Ovary (tissue), 7 donors: ENCODE measurements at regions not wholly inside any gene's neighbourhood (a gene's known extent, or its start where the extent isn't known, plus 50 kb on each side); places are given as distances from the start of the nearest gene placed in this dataset.

ENCODE experiments used
- DNase-seq, 5 donors: peaks; one replicate each; pipeline ENCODE4 v3.0.0-alpha.2; 2019 to 2020
- H3K27ac ChIP-seq, 2 donors: fragments of 200-600 bp; one replicate each; pipeline versions ENCODE4 v1.5.1 to v1.8.0; 2019 to 2022
- H3K27me3 ChIP-seq: fragments of 200-600 bp; one replicate; pipeline ENCODE4 v1.8.0; 2022
- H3K36me3 ChIP-seq: fragments of 200-600 bp; sonication (generic); one replicate; pipeline ENCODE4 v1.5.1; 2019
- H3K4me1 ChIP-seq: one replicate; pipeline ENCODE4 v1.8.1; 2013; ENCODE audit warnings: mild to moderate bottlenecking, moderate library complexity; ENCODE audit not compliant: insufficient read depth
- H3K4me3 ChIP-seq: fragments of 200-600 bp; sonication (generic); one replicate; pipeline ENCODE4 v1.5.1; 2017
- H3K9me3 ChIP-seq, 2 donors: fragments of 200-600 bp in 1 of 2; sonication (generic) in 1 of 2; one replicate each; pipeline versions ENCODE4 v1.5.1 to v1.8.1; 2013 to 2019; ENCODE audit warnings: mild to moderate bottlenecking in 1 of 2, moderate library complexity in 1 of 2
- CTCF ChIP-seq, 3 donors: fragments of 450-650 bp in 2 of 3; fragments of 200-600 bp in 1 of 3; IDR thresholded peaks; one replicate each; pipeline versions ENCODE4 v1.5.1 to v1.8.0; 2016 to 2022; ENCODE audit warnings: antibody characterized with exemption in 3 of 3, mild to moderate bottlenecking in 1 of 3
- EP300 ChIP-seq: sonication (generic); formaldehyde crosslinking; IDR thresholded peaks from one replicate; pipeline ENCODE4 v1.6.1; 2017; ENCODE audit warnings: antibody characterized with exemption
- POLR2A ChIP-seq: fragments of 450-650 bp; IDR thresholded peaks from one replicate; pipeline ENCODE4 v1.6.1; 2017; ENCODE audit warnings: antibody characterized with exemption, mild to moderate bottlenecking, moderate library complexity
- WGBS, 3 donors: extraction: QIAGEN DNeasy Blood & Tissue Kit in 1 of 3; methylation state at CpG; one replicate each; pipeline versions ENCODE4 v1.1.5 to v1.1.7; 2013 to 2017; 5-methylcytosine and 5-hydroxymethylcytosine counted together
- intact Hi-C, 4 donors: fragments of 100-400 bp; cut with DNase I; formaldehyde crosslinking; loops; one replicate each; pipeline versions ENCODE4 v1.11.0 to v1.15.1; 2022 to 2023
- donor health status: DM: no; HTN: no; CAD: no; lungs with moderate emphysema.
- donor health status: DM: no; HTN: no; CAD: no.
- donor health status: Bipolar disorder and iron deficiency.
- donor health status: DM: no; HTN: no; CAD: no.
- donor health status: DM: yes; HTN: yes; CAD: no.

GRCh38 chr1:229835226-229835625 lies 209.2 kb downstream of the URB2 start:
- H3K4me1 ChIP-seq = no peaks in the 10 kb centered on the region
- no peak for DNase-seq
- no peak overlapping the region for H3K27ac ChIP-seq
- intact Hi-C loops = no loop called here
- H3K9me3 ChIP-seq = no peaks in the 10 kb centered on the region
- no peaks in the 10 kb centered on the region for H3K27me3 ChIP-seq
- WGBS, 3 donors = 55 to 73% (median 64%) methylated on average over 5 of the region's 5 CpGs
- H3K4me3 ChIP-seq = no peak overlapping the region
- no peaks in the 10 kb centered on the region for H3K36me3 ChIP-seq
- TF ChIP-seq POLR2A = no peak
- no peak for TF ChIP-seq EP300
- TF ChIP-seq CTCF (IDR thresholded peaks at IDR 0.05) = no peak

DNA sequence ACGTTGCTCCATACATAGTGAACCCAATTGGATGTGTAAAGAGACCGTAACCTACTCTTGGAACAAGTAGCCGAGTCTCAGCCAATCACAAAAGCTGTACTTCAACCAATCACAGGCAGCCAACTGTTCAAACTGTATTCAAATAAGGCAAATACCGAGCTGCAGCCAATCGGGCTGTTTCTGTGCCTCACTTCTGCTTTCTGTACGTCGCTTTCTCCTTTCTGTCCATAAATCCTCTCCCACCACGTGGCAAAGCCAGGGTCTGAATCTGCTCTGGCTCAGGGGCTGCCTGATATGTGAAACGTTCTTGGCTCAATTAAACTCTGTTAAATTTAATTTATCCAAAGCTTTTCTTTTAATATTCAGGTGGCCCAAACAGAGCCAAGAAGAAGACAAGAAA lies 210.3 kb downstream of the URB2 start:
- no peaks in the 10 kb centered on the region for H3K36me3 ChIP-seq
- no peaks in the 10 kb centered on the region for H3K27me3 ChIP-seq
- DNase-seq = no peak
- H3K27ac ChIP-seq = no peak overlapping the region
- TF ChIP-seq CTCF (IDR thresholded peaks at IDR 0.05) (no peak), POLR2A (no peak), EP300 (no peak)
- no peaks in the 10 kb centered on the region for H3K4me1 ChIP-seq
- H3K9me3 ChIP-seq = no peaks in the 10 kb centered on the region
- intact Hi-C loops = no loop called here
- no peak overlapping the region for H3K4me3 ChIP-seq
- WGBS, 3 donors = 61 to 73% (median 66%) methylated on average over 9 of the region's 9 CpGs

GRCh38 chr1:229838204-229838603 lies 212.2 kb downstream of the URB2 start:
- Histone ChIP-seq H3K27ac (no peak overlapping the region), H3K27me3 (no peaks in the 10 kb centered on the region), H3K36me3 (no peaks in the 10 kb centered on the region), H3K4me3 (no peak overlapping the region), H3K4me1 (no peaks in the 10 kb centered on the region), H3K9me3 (no peaks in the 10 kb centered on the region)
- TF ChIP-seq CTCF (IDR thresholded peaks at IDR 0.05) (no peak), EP300 (no peak), POLR2A (no peak)
- no peak for DNase-seq
- WGBS, 3 donors = 89 to 94% (median 89%) methylated on average over 7 of the region's 7 CpGs
- intact Hi-C loops = no loop called here

DNA sequence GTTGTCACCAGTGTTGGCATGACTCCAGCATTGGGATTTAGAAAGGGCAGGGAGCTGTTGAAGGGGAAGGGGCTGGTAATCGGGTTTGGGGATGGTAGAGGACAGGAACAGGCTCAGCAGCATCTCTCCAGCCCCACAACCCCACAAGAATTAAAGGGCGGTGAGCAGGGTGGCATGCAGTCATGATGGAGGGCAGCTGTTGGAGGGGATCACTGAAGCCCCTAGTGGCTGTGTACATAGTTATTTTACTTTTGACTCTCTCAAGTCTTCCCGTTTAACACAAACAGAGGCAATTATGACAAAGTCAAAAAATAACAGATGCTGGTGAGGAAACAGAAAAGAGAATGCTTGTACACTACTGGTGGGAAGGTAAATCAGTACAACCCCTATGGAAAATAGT lies 213.8 kb downstream of the URB2 start:
- no peak for DNase-seq
- H3K27ac ChIP-seq = no peak overlapping the region
- peaks cover 9% of the 10 kb centered on the region for H3K4me1 ChIP-seq
- 65 to 74% (median 70%) methylated on average over 3 of the region's 3 CpGs for WGBS, 3 donors
- H3K36me3 ChIP-seq = no peaks in the 10 kb centered on the region
- intact Hi-C loops = loop anchor here in 1 of 4 donors (5.0 kb wide), 1 partner anchor 1737 kb away; the partner anchor contains the start of gene C1orf35
- TF ChIP-seq EP300 (no peak), POLR2A (no peak), CTCF (IDR thresholded peaks at IDR 0.05) (no peak)
- H3K27me3 ChIP-seq = no peaks in the 10 kb centered on the region
- H3K9me3 ChIP-seq = no peaks in the 10 kb centered on the region
- H3K4me3 ChIP-seq = no peak overlapping the region
